PFSK-1 (cell line): ENCODE measurements at regions not wholly inside any gene's neighbourhood (a gene's known extent, or its start where the extent isn't known, plus 50 kb on each side); places are given as distances from the start of the nearest gene placed in this dataset.

Experiments
- FOXP2 ChIP-seq: optimal IDR thresholded peaks from 2 replicates; pipeline ENCODE3; 2011; ENCODE audit warnings: borderline replicate concordance, control low read depth, inconsistent platforms; ENCODE audit not compliant: insufficient read depth; ENCODE audit errors: extremely low read length, extremely low read depth
- POLR2AphosphoS5 ChIP-seq: IDR thresholded peaks from 2 replicates; pipeline ENCODE4 v1.6.1; 2012; ENCODE audit warnings: low read depth, mild to moderate bottlenecking, control low read depth, low read length, moderate library complexity
- SIN3A ChIP-seq: IDR thresholded peaks from 2 replicates; pipeline ENCODE4 v1.6.1; 2012; ENCODE audit warnings: mild to moderate bottlenecking, low read length, moderate library complexity, borderline replicate concordance; ENCODE audit not compliant: insufficient read depth
- TAF1 ChIP-seq: IDR thresholded peaks from 2 replicates; pipeline ENCODE4 v1.6.1; 2012; ENCODE audit warnings: low read length, control low read depth, borderline replicate concordance; ENCODE audit not compliant: insufficient read depth
- TF ChIP-seq, protein P1 (sequence below), 2 experiments: IDR thresholded peaks; 2 replicates each; pipeline versions ENCODE4 v1.6.1 to v1.8.0; 2011 to 2012; ENCODE audit warnings: low read depth in 2 of 2, low read length in 2 of 2, control low read depth in 1 of 2, inconsistent platforms in 1 of 2, mild to moderate bottlenecking in 1 of 2, moderate library complexity in 1 of 2; ENCODE audit not compliant: insufficient read depth in 1 of 2

DNA sequence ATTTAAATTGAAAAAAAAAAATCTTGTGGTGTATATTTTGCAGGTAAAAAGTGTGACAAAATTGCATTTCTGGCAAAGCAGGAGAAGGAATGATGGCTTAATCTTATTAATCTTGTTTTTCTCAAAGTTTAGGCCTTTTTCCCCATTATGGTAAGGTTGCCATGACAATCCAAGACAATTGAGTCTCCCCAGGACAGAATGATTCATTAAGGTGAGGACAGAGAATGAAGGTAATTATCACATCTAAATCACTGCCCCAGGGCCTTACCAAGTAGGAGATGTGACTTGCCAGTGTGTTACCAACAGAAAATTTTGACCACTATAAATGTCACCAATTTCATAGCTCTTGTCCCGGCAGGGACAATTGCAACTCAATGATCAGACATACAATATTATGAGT is 439.2 kb downstream of the DNAH5 start:
- TF ChIP-seq POLR2AphosphoS5 (no peak), TAF1 (no peak), SIN3A (no peak), FOXP2 (no peak)
- TF ChIP-seq, protein P1, sequence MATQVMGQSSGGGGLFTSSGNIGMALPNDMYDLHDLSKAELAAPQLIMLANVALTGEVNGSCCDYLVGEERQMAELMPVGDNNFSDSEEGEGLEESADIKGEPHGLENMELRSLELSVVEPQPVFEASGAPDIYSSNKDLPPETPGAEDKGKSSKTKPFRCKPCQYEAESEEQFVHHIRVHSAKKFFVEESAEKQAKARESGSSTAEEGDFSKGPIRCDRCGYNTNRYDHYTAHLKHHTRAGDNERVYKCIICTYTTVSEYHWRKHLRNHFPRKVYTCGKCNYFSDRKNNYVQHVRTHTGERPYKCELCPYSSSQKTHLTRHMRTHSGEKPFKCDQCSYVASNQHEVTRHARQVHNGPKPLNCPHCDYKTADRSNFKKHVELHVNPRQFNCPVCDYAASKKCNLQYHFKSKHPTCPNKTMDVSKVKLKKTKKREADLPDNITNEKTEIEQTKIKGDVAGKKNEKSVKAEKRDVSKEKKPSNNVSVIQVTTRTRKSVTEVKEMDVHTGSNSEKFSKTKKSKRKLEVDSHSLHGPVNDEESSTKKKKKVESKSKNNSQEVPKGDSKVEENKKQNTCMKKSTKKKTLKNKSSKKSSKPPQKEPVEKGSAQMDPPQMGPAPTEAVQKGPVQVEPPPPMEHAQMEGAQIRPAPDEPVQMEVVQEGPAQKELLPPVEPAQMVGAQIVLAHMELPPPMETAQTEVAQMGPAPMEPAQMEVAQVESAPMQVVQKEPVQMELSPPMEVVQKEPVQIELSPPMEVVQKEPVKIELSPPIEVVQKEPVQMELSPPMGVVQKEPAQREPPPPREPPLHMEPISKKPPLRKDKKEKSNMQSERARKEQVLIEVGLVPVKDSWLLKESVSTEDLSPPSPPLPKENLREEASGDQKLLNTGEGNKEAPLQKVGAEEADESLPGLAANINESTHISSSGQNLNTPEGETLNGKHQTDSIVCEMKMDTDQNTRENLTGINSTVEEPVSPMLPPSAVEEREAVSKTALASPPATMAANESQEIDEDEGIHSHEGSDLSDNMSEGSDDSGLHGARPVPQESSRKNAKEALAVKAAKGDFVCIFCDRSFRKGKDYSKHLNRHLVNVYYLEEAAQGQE (IDR thresholded peaks at IDR 0.05; ENCODE audit: insufficient read depth in 1 of 2, low read depth in 2 of 2, low read length in 2 of 2) = no peak

DNA sequence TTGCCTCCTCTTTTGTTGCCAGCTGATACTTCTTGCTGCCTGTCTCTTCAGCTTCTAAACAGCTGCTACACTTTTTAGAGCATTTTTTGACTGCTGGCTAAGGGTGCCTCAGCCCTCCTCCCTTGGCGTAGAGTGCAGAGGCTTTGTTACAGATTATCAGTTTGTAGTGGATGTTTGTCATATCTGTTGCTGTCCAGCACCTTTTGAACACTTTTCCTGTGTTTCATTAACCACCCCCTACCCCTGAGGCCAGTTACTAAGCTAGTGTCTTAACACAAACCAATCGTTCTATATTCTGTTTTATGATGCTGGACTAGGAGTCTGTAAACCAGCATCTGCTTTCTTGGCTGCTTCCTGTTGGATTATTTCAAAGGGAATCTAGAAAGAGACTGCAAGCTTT is 441.5 kb downstream of the DNAH5 start:
- TF ChIP-seq, protein P1 (IDR thresholded peaks at IDR 0.05; ENCODE audit: insufficient read depth in 1 of 2, low read depth in 2 of 2, low read length in 2 of 2) = no peak
- no peak for TF ChIP-seq POLR2AphosphoS5
- no peak for TF ChIP-seq SIN3A
- TF ChIP-seq FOXP2 = no peak
- no peak for TF ChIP-seq TAF1

DNA sequence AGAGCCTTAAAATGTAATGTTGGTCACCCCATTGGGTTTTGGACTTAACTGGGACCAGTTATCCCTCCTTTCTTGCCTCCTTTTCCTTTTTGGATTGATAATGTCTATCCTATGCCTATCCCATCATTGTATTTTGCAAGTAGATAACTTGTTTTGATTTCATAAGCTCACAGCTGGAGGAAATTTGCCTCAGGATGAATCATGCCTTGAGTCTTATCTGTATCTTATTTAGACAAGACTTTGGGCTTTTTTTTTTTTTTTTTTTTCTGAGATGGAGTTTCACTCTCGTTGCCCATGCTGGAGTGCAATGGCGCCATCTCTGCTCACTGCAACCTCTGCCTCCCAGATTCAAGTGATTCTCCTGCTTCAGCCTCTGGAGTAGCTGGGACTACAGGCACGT is 443.3 kb downstream of the DNAH5 start:
- no peak for TF ChIP-seq TAF1

GRCh38 chr5:13498279-13498678 is 446.2 kb downstream of the DNAH5 start:
- TF ChIP-seq, protein P1 (IDR thresholded peaks at IDR 0.05; ENCODE audit: insufficient read depth in 1 of 2, low read depth in 2 of 2, low read length in 2 of 2) = no peak
- TF ChIP-seq FOXP2 (no peak), SIN3A (no peak), POLR2AphosphoS5 (no peak), TAF1 (no peak)

GRCh38 chr5:13488254-13488931 is 456.1 kb downstream of the DNAH5 start:
- TF ChIP-seq TAF1 (no peak), FOXP2 (no peak), SIN3A (no peak), POLR2AphosphoS5 (no peak)
- TF ChIP-seq, protein P1 (IDR thresholded peaks at IDR 0.05; ENCODE audit: insufficient read depth in 1 of 2, low read depth in 2 of 2, low read length in 2 of 2) = no peak
